Chondrocyte (in vitro differentiated cells): ENCODE measurements at regions not wholly inside any gene's neighbourhood (a gene's known extent, or its start where the extent isn't known, plus 50 kb on each side); places are given as distances from the start of the nearest gene placed in this dataset.

ENCODE experiments used
- DNase-seq: peaks from one replicate; pipeline ENCODE4 v3.0.0; 2021; ENCODE audit warnings: mixed read lengths, low spot score
- H3K27ac Mint-ChIP-seq: one replicate; pipeline ENCODE4 v1.8.0; 2021; ENCODE audit warnings: mild to moderate bottlenecking, moderate library complexity, mixed read lengths; ENCODE audit not compliant: unreplicated experiment
- H3K27me3 Mint-ChIP-seq: 2 replicates; pipeline ENCODE4 v1.8.0; 2021; ENCODE audit warnings: low read depth, mixed read lengths
- H3K36me3 Mint-ChIP-seq: 2 replicates; pipeline ENCODE4 v1.8.0; 2021; ENCODE audit warnings: low read depth, mixed read lengths
- H3K4me1 Mint-ChIP-seq: 2 replicates; pipeline ENCODE4 v1.8.0; 2021; ENCODE audit warnings: low read depth, mild to moderate bottlenecking, mixed read lengths
- H3K4me3 Mint-ChIP-seq: one replicate; pipeline ENCODE4 v1.8.0; 2021; ENCODE audit warnings: mild to moderate bottlenecking, moderate library complexity, mixed read lengths; ENCODE audit not compliant: unreplicated experiment
- H3K9me3 Mint-ChIP-seq: 2 replicates; pipeline ENCODE4 v1.8.0; 2021; ENCODE audit warnings: low read depth, mixed read lengths
- TF ChIP-seq, protein P1 (sequence below): fragments of 200-600 bp; sonication (generic); IDR thresholded peaks from 2 replicates; pipeline ENCODE4 v1.5.0; 2021; ENCODE audit warnings: antibody characterized with exemption, mild to moderate bottlenecking, moderate library complexity

DNA sequence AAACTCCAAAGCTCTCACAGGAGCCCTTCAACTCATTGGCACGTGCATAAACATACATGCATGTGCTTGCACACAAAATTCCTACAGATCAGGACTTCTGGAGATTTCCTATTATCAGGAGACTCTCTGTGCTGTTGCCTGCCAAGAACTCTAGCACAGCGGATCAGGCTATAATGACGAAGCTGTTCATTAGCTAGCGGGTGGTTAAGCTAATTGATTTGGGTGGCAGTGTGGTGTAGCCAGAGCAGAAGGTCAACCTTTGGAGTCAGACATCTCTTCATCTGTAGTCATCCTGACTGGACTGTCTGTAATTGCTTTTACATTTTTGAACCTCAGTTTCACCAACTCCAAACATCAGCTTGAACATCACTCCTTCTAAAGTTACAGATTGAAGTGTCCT, 69.0 kb downstream of the KIF2B start:
- Mint-ChIP-seq H3K9me3 (peaks cover 6% of the 10 kb centered on the region), H3K27me3 (no peaks in the 10 kb centered on the region), H3K36me3 (no peaks in the 10 kb centered on the region), H3K4me1 (no peaks in the 10 kb centered on the region), H3K4me3 (no peak overlapping the region), H3K27ac (no peak overlapping the region)
- TF ChIP-seq, protein P1, sequence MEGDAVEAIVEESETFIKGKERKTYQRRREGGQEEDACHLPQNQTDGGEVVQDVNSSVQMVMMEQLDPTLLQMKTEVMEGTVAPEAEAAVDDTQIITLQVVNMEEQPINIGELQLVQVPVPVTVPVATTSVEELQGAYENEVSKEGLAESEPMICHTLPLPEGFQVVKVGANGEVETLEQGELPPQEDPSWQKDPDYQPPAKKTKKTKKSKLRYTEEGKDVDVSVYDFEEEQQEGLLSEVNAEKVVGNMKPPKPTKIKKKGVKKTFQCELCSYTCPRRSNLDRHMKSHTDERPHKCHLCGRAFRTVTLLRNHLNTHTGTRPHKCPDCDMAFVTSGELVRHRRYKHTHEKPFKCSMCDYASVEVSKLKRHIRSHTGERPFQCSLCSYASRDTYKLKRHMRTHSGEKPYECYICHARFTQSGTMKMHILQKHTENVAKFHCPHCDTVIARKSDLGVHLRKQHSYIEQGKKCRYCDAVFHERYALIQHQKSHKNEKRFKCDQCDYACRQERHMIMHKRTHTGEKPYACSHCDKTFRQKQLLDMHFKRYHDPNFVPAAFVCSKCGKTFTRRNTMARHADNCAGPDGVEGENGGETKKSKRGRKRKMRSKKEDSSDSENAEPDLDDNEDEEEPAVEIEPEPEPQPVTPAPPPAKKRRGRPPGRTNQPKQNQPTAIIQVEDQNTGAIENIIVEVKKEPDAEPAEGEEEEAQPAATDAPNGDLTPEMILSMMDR: no peak
- DNase-seq: no peak

DNA sequence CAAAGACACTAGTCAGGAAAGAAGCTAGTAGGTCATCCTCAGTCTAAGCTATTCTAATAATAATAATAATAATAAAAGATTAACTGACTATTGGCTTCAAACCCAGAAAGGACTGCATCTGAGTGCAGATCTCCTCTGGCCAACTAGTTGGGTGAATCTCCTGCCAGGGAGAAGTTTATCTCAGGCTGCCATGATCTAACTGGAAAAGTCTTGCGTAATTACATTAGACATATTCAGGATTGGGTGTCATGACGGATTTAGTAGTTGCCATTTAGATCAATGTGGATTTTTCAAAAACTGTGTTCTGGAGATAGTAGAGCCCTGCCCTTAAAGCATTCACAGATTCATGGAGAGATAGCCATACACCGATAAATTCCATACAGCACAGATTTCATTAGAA, 69.5 kb downstream of the KIF2B start:
- TF ChIP-seq, protein P1: no peak
- Mint-ChIP-seq H3K36me3 (no peaks in the 10 kb centered on the region), H3K4me3 (no peak overlapping the region), H3K9me3 (peaks cover 6% of the 10 kb centered on the region), H3K27me3 (no peaks in the 10 kb centered on the region), H3K27ac (no peak overlapping the region), H3K4me1 (no peaks in the 10 kb centered on the region)
- DNase-seq: no peak

DNA sequence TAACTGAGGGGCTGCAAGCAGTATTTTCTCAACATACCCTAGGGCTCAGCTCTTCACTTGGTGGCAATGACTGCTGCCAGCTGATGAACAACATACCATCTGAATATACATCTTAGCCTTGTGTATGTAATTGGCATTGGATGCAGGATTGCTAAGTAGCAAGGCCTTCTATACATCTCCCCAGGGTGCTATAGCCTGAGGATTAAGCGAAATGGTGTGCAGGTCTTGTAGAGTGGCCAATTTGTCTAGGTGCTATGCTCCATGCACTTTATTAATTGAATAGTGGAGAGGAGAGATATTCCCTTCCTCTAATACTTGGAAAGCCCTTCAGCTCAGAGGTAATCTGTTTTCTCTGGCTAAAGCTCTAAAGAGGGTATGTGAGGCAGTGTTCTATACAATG, 71.9 kb downstream of the KIF2B start:
- H3K9me3 Mint-ChIP-seq: no peaks in the 10 kb centered on the region
- no peak overlapping the region for H3K27ac Mint-ChIP-seq
- no peaks in the 10 kb centered on the region for H3K4me1 Mint-ChIP-seq
- no peaks in the 10 kb centered on the region for H3K36me3 Mint-ChIP-seq
- TF ChIP-seq, protein P1: no peak
- DNase-seq: no peak
- no peaks in the 10 kb centered on the region for H3K27me3 Mint-ChIP-seq
- H3K4me3 Mint-ChIP-seq: no peak overlapping the region

DNA sequence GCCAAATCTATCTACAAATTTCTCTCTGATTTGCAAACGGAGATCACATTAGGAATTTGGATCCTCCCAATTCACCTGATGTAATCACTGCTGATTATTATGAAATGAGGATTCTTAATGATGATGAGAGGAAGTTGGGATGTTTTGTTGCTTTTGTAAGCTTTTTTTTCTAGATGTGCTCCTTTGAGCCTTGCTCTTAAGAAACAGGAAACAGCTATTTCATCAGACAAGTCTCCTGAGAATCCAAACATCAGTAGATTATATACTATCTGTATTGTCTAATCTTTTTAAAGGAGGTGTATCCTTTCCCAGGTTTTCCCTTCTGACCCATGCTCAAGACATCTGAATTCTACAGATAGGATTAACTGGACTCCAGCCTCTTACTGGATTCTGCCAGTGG, 73.3 kb downstream of the KIF2B start:
- H3K27ac Mint-ChIP-seq: no peak overlapping the region
- peaks cover 3% of the 10 kb centered on the region for H3K9me3 Mint-ChIP-seq
- no peaks in the 10 kb centered on the region for H3K36me3 Mint-ChIP-seq
- TF ChIP-seq, protein P1: no peak
- H3K4me3 Mint-ChIP-seq: no peak overlapping the region
- no peaks in the 10 kb centered on the region for H3K4me1 Mint-ChIP-seq
- DNase-seq: no peak
- no peaks in the 10 kb centered on the region for H3K27me3 Mint-ChIP-seq

DNA sequence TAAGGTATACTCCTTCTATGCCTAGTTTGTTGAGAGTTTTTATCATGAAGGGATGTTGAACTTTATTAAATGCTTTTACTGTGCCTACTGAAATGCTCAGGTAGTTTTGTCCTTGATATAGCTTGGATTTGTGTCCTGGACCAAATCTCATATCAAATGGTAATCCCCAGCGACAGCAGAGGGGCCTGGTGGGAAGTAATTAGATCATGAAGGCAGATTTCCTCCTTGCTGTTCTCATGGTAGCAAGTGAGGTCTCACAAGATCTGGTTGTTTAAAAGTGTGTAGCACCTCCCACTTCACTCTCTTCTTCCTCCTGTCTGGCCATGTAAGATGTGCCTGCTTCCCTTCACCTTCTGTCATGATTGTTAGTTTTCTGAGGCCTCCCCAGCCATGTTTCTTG, 78.2 kb downstream of the KIF2B start:
- TF ChIP-seq, protein P1: no peak
- peaks cover 33% of the 10 kb centered on the region for H3K9me3 Mint-ChIP-seq

More for the DNA sequence above, 78.2 kb downstream of the KIF2B start:
- no peaks in the 10 kb centered on the region for H3K36me3 Mint-ChIP-seq
- no peak overlapping the region for H3K27ac Mint-ChIP-seq
- no peaks in the 10 kb centered on the region for H3K27me3 Mint-ChIP-seq
- DNase-seq: no peak
- no peak overlapping the region for H3K4me3 Mint-ChIP-seq
- H3K4me1 Mint-ChIP-seq: no peaks in the 10 kb centered on the region
